ENCODE measurements at regions not wholly inside any gene's neighbourhood (a gene's known extent, or its start where the extent isn't known, plus 50 kb on each side); places are given as distances from the start of the nearest gene placed in this dataset.

DNA sequence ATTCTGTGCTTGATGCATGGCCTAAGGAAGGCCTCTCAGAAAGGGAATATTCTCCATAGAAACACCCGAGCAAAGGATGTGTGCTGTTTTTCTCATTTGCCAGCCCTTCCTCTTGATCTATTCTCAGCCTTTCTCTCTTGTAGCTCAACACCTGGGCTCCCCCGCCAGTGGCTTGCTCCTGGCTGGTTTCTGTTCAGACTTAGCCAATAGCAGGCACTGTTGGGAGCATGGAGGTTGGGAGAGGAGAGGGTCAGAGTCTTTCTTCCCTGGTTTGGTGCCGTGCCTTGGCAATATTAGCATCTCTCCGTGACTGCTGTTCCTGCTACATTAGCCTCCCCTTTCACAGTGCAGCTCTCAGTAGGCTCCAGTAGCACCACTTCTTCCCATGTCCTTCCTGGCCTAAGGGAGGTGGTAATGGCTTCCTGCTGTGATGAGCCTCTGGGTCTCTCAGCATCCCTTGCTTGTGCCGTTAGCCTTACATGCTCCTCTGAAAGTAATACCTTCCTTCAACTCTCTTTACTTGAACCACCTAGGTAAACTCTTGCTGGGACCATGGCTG, 269.7 kb upstream of the GAS1 start:
- no peak overlapping the region for H3K4me3 ChIP-seq
- H3K36me3 ChIP-seq: no peaks in the 10 kb centered on the region
- no peak for DNase-seq
- H3K9me3 ChIP-seq: no peaks in the 10 kb centered on the region
- no peaks in the 10 kb centered on the region for H3K27me3 ChIP-seq

DNA sequence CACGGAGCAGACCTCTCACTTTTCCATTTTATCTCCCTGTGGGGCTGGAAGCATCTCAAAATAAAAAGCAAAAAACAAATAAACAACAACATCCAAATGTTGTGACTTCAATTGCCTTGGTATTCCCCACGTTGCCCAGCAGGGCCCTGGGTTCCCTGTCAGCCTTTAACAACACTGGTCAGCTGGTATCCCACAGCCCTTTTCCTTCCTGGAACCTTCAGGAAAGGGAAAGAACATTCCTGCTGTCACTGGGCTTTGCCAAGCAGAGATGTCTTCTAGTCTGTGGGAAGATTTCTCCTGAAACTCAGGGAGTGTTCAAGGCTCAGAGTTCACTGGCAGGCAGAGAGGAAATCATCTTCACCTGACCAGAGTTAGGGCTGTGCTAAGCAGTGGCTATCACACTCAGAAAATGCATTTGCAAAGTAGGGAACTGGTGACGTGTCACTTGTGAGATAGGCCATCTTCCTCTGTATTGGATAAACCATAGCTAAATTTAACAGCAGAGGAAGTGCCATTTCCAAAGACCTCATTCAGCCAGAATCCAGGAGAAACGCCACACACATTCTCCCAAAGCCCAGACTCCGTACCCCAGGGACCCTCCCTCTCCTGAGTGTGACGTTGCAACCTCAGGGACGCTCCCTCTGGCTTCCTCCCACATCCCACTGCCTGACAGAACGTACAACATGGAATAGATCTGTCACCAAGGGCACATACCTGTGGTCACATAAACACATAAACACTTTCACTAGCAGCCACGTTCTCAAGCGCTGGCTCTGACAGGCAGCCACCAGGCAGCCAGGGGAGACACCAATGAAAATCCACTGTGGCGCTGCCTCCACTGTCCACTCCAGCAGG, 274.0 kb upstream of the DAPK1 start:
- H3K4me3 ChIP-seq: no peak overlapping the region
- no peak for DNase-seq

DNA sequence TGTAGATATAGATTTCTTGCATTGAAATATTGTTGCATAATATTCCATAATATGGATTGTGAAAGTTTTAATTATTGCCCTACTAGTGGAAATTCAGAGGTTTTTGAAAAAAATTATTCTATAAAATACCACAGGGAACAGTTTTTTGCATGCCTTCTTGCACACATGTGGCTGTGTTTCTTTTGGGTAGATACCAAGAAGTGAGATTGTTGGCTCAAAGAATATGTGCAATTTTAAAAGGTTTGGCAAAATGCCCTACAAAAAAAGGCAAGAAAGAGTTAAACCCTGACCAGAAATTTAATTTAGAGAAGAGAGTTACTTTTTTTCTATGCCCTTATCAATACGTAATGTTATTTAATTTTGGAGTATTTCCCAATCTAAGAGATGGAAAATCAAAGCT, 270.8 kb upstream of the DAPK1 start:
- Histone ChIP-seq H3K4me3 (no peak overlapping the region), H3K9me3 (peaks cover 3% of the 10 kb centered on the region; the same call in 1 of the 2 replicates), H3K27me3 (no peaks in the 10 kb centered on the region), H3K36me3 (no peaks in the 10 kb centered on the region)
- no peak for DNase-seq

More for the DNA sequence above, 274.0 kb upstream of the DAPK1 start:
- Histone ChIP-seq H3K27me3 (no peaks in the 10 kb centered on the region), H3K36me3 (no peaks in the 10 kb centered on the region), H3K9me3 (no peaks in the 10 kb centered on the region)

DNA sequence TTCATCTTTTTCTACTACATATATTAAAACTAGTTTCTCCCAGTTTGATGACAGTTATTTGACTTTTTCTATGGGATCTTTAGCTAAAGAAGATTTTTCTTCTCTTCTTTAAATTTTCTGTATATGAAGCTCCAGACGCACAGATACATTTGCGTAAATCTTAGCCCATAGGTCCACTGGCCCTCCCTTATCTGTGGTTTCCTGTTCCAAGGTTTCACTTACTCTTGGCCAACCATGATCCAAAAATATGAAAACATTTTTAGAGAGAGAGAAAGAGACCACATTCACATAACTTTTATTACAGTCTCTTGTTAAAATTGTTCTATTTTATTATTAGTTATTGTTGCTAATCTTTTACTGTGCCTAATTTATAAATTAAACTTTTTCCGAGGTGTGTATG, 270.2 kb upstream of the DAPK1 start:
- Histone ChIP-seq H3K4me3 (no peak overlapping the region), H3K9me3 (peaks cover 3% of the 10 kb centered on the region; the same call in 1 of the 2 replicates), H3K36me3 (no peaks in the 10 kb centered on the region), H3K27me3 (no peaks in the 10 kb centered on the region)
- no peak for DNase-seq

DNA sequence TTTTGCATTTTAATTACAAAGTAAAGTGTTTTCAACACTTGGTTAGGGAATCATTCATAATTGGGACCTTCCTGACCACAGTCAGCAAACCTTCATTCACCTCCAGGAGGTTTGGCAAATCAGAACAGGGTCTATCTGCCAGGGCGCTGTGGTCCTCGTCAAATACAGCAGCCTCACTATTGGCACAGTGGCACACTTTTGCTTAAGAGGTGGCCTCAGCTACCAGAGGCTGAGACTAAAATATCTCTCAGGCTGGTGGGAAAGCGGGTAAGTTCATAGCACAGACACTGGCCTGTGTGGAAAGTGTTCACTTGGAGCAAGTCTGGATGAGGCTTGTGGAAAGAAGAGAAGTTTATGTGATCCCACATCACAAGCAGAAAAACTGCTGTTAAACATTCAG, 268.6 kb upstream of the DAPK1 start:
- H3K27me3 ChIP-seq: no peaks in the 10 kb centered on the region
- H3K36me3 ChIP-seq: no peaks in the 10 kb centered on the region
- no peak for DNase-seq
- no peak overlapping the region for H3K4me3 ChIP-seq
- H3K9me3 ChIP-seq: peaks cover 3% of the 10 kb centered on the region; the same call in 1 of the 2 replicates

DNA sequence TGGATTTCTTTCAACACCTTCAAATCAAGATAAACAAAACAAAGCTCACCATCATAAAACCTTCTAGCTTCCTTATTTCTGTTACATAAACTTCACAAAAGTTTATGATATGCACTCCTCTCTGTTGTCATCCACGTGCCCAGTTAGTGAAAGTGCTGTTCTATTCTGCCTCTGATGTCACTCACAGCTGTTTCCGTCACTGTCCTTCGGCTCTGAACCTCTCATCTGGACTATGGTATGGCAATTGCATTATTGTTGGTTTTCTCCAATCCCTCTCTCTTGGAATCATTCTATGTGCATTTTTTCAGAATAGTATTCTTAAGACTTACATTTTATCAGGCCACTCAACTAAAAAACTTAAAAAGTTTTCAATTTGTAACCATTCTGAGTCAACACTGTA, 264.2 kb upstream of the DAPK1 start:
- DNase-seq: no peak
- Histone ChIP-seq H3K27me3 (no peaks in the 10 kb centered on the region), H3K36me3 (no peaks in the 10 kb centered on the region), H3K4me3 (no peak overlapping the region), H3K9me3 (peaks cover 3% of the 10 kb centered on the region; the same call in 1 of the 2 replicates)

DNA sequence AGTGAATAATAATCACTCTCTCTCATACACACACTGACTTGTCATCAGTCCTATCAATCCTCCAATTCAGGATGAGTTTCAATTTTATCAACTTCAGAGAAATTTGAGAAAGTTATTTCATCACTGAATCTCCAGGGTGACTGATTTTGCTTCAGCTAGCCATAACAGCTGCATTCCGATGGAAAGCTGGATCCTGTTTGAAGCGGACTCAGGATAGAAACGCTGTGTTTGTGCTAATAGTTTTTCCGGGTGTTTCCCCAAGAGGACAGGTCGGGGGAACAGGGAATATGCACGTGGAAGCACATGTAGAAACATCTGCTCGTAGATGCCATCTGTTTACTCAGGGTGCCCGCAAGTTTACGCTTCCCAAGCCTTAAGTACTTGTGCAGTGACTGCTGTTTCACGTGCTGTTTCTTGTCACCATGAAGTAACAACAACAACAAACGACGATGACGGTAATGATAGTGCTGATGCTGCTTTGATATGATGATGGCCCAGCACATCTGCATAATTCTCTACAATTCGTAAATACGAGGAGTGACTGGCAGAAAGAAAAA, 263.7 kb upstream of the DAPK1 start:
- DNase-seq: no peak
- H3K36me3 ChIP-seq: no peaks in the 10 kb centered on the region
- no peaks in the 10 kb centered on the region for H3K27me3 ChIP-seq
- no peak overlapping the region for H3K4me3 ChIP-seq
- H3K9me3 ChIP-seq: peaks cover 3% of the 10 kb centered on the region; the same call in 1 of the 2 replicates

DNA sequence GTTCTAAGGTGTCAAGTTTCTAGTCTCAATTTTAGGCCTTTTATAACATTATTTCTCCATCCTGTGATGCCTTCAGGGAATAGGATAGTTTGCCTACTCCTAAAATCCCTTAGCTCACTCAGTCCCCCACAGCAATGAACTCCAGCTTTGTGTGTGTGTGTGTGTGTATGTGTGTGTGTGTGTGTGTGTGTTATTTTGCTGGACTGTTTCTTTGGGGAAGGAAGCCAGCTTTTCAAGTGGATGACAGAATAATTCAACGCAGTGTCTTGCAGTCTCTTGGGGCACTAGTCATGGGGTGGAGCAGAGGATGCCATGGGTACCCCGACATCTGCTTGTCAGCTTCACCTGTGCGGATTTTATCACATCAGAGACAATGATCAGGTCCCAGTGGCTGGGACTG, 262.8 kb upstream of the DAPK1 start:
- H3K9me3 ChIP-seq: peaks cover 3% of the 10 kb centered on the region; the same call in 1 of the 2 replicates
- H3K27me3 ChIP-seq: no peaks in the 10 kb centered on the region
- no peaks in the 10 kb centered on the region for H3K36me3 ChIP-seq
- no peak overlapping the region for H3K4me3 ChIP-seq
- no peak for DNase-seq

DNA sequence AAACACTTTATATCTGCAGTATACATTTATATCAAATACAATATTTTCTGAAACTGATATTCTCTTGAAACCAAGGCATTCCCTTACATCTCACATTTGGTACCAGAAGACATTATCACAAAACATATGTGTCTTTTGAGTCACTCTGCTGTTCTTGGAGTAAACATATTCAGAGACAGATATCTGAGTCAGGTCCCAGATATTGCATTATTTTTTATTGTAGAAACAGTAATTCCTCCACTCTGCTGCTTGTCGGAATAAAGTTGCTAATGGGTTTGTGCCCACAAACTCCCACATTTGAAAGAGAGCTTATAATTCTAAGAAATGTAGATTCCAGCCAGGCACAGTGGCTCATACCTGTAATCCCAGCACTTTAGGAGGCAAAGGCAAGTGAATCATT, 261.1 kb upstream of the DAPK1 start:
- no peaks in the 10 kb centered on the region for H3K36me3 ChIP-seq
- DNase-seq: no peak

DNA sequence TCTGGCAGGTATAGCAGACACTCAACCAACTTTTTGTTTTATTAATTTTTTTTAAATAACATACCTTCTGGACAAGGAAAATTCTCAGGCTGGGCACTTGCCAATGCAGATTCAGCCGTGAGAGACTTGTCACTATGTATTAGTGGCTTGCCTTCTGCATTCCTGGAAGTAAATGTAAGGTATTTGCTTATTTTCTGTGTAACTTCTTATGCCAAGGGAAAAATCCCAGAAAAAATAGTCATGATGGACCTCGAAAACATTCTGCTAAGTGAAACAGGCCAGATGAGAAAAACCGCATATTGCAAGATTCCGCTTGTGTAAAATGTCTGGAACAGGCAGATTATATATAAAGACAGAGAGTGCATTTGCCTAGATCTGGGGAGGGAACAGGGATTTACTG, 260.3 kb upstream of the DAPK1 start:
- Histone ChIP-seq H3K27me3 (no peaks in the 10 kb centered on the region), H3K4me3 (no peak overlapping the region), H3K36me3 (no peaks in the 10 kb centered on the region), H3K9me3 (0 out of 2 replicates have a peak, but pooled peaks cover 2% of the 10 kb centered on the region)
- DNase-seq: no peak

More for the DNA sequence above, 261.1 kb upstream of the DAPK1 start:
- Histone ChIP-seq H3K9me3 (peaks cover 3% of the 10 kb centered on the region; the same call in 1 of the 2 replicates), H3K27me3 (no peaks in the 10 kb centered on the region), H3K4me3 (no peak overlapping the region)

DNA sequence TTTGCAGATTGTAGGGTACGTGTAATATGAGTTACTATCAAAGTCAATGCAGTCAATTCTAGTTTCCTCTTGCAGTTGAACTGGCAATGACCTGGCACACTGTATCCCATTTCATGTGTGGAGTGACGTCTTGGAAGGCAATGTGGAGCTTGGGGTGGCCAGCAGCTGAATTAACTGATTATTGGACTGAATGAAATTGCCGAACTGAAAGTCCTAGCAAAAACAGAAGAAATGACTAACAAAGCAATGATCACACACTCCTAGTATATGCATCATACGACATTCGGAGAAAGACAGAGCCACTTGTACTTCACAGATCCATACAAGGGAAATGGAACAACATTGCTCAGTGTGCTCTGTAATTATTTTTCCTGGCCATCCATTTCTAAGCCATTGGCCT, 259.1 kb upstream of the DAPK1 start:
- 0 out of 2 replicates have a peak, but pooled peaks cover 3% of the 10 kb centered on the region for H3K9me3 ChIP-seq
- no peak overlapping the region; the same call in 1 of the 2 replicates for H3K4me3 ChIP-seq
- DNase-seq: peak; percentile 18
- H3K27me3 ChIP-seq: no peaks in the 10 kb centered on the region
- H3K36me3 ChIP-seq: no peaks in the 10 kb centered on the region

DNA sequence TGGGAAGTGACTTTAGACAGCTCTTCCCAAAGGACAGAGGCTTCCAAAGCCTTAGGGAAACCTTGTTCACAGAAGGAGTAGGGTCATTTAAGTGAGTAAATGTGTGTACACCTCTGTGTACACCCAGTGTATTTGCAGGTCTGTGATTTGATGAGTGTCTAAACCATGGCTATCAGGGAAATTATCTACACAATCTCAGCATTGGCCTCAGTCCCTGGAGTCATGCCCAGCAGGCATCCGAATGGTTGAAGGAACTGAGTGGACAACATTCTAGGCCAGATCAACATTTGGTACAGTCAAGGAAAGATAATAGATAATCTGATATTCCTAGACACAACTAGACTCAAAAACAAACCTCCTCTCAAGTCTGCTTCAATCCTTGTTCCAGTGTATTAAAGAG, 258.4 kb upstream of the DAPK1 start:
- DNase-seq: no peak
- H3K4me3 ChIP-seq: no peak overlapping the region

DNA sequence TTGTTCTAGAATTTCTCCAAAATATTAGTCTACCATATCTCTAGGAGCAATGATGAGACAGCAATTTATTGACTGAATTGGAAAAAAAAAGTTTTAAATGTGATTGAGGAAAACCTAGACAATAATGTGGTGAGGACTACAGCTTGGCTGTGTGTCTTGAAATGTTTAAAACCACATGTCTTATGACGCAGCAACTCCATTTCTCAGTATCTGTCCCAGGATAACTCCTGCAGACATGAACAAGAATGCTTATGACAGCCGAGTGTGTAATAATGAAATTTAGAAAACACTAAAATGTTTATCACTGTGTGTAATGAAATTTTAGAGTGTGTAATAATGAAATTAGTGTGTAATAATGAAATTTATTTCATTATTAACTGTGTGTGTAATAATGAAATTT, 254.1 kb upstream of the DAPK1 start:
- Histone ChIP-seq H3K4me3 (no peak overlapping the region), H3K36me3 (no peaks in the 10 kb centered on the region), H3K9me3 (0 out of 2 replicates have a peak, but pooled peaks cover 3% of the 10 kb centered on the region), H3K27me3 (no peaks in the 10 kb centered on the region)
- DNase-seq: no peak

More for the DNA sequence above, 258.4 kb upstream of the DAPK1 start:
- no peaks in the 10 kb centered on the region for H3K27me3 ChIP-seq
- 0 out of 2 replicates have a peak, but pooled peaks cover 3% of the 10 kb centered on the region for H3K9me3 ChIP-seq
- H3K36me3 ChIP-seq: no peaks in the 10 kb centered on the region

DNA sequence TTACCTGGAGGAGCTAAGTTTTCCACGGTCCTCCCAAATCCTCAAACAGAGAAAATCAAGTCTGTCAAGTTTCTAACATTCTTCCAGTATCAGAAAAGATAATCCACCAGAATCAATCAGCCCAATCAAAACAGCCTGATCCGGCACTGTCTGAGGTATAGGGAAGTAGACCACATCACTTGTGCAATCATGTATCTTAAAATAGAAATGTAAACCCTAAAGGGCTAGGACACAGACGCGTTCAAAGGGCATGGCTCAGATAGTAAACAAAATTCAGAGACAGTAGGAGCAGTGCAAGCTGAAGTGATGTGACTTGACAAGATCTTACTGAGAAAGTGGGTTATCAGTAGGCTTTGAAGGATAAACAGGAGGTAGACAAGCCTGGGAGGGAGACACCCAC, 252.4 kb upstream of the DAPK1 start:
- H3K27me3 ChIP-seq: no peaks in the 10 kb centered on the region
- 0 out of 2 replicates have a peak, but pooled peaks cover 3% of the 10 kb centered on the region for H3K9me3 ChIP-seq
- H3K4me3 ChIP-seq: no peak overlapping the region
- no peaks in the 10 kb centered on the region for H3K36me3 ChIP-seq
- no peak for DNase-seq

DNA sequence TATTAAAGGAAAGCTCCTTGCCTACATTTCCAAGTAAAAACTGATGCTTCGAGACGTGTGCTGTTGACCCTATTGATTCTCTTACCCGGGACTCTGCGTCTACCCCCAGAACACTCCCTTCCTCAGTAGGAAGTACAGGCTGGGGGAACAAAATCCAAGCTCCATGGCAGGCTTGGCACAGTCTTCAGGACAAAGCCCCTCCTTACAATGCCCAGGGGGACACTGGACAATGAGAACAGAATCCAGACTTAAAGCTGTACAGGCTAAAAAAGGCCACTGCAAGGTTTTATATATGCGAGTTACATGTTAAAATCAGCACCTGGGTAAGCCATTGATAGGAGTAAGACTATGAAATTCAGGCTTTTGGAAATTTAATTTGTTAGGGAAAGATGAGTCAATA, 250.6 kb upstream of the DAPK1 start:
- no peak for DNase-seq
- 0 out of 2 replicates have a peak, but pooled peaks cover 3% of the 10 kb centered on the region for H3K9me3 ChIP-seq
- H3K27me3 ChIP-seq: no peaks in the 10 kb centered on the region
- no peak overlapping the region for H3K4me3 ChIP-seq
- no peaks in the 10 kb centered on the region for H3K36me3 ChIP-seq

DNA sequence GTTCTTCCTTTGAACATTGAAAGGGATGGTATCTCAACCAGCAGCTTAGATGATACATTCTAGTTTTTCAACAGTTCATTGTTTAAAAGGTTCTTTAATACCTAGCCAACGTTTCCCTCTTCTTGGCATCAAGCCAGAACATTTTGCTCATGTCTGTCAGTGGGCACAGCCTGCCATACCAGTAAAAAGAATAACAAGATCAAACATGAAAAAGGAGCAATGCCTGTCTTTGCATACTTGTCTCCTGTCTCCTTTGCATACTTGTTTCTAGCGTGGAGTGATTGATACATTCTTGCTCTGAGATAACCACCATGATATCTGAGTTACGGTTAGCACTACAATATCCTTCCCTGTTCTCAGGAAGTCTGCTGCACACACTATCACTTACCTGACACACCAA, 248.6 kb upstream of the DAPK1 start:
- Histone ChIP-seq H3K4me3 (no peak overlapping the region), H3K9me3 (no peaks in the 10 kb centered on the region), H3K27me3 (no peaks in the 10 kb centered on the region), H3K36me3 (no peaks in the 10 kb centered on the region)
- DNase-seq: no peak

DNA sequence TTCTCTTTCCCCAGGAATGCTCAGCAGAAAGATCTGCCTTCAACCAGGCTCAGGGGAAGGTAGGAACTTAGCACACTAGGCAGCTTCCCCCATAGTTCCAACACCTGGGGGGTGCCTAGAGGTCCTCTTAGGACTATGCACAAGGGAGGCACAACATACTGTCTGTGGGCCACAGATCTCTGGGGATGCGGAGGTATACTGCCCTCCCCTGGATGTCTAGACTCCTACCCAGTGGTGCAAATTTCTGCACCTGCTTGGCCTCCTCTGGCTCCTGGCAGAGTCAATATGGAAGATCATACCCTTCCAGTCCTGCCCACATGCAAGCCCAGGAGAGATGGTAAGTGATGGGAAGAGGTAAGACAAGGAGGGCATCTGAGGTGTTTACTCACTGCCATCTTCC, 247.5 kb upstream of the DAPK1 start:
- DNase-seq: no peak
- H3K27me3 ChIP-seq: no peaks in the 10 kb centered on the region
- no peak overlapping the region for H3K4me3 ChIP-seq
- no peaks in the 10 kb centered on the region for H3K36me3 ChIP-seq
- no peaks in the 10 kb centered on the region for H3K9me3 ChIP-seq

Data from MG63 (cell line).